Heart left ventricle (tissue), 16 donors: ENCODE measurements at regions not wholly inside any gene's neighbourhood (a gene's known extent, or its start where the extent isn't known, plus 50 kb on each side); places are given as distances from the start of the nearest gene placed in this dataset.

Experiments
- ATAC-seq, 4 donors: fragments of 200-7000 bp; cut with Tn5 transposase; one replicate each; pipeline ENCODE4 v1.9.1; 2020 to 2022; ENCODE audit warnings: moderate library complexity in 4 of 4, mild to moderate bottlenecking in 3 of 4, moderate number of reproducible peaks in 1 of 4
- DNase-seq, 5 donors: peaks; one replicate each; pipeline ENCODE4 v3.0.0-alpha.2; 2020
- H3K27ac ChIP-seq, 12 donors: fragments of 200-600 bp; sonication (generic) in 4 of 12; one replicate each; pipeline versions ENCODE4 v1.5.0 to v1.8.0; 2016 to 2022; ENCODE audit warnings: mild to moderate bottlenecking in 2 of 12
- H3K27me3 ChIP-seq, 9 donors: fragments of 200-600 bp; sonication (generic) in 2 of 9; one replicate each; pipeline versions ENCODE4 v1.5.1 to v1.8.0; 2016 to 2022; ENCODE audit warnings: mild to moderate bottlenecking in 3 of 9
- H3K36me3 ChIP-seq, 9 donors: fragments of 200-600 bp; sonication (generic) in 2 of 9; one replicate each; pipeline versions ENCODE4 v1.5.0 to v1.8.0; 2018 to 2022; ENCODE audit warnings: mild to moderate bottlenecking in 2 of 9
- H3K4me1 ChIP-seq, 12 donors: fragments of 200-600 bp; sonication (generic) in 4 of 12; one replicate each; pipeline versions ENCODE4 v1.5.0 to v1.8.0; 2016 to 2022; ENCODE audit warnings: mild to moderate bottlenecking in 3 of 12
- H3K4me3 ChIP-seq, 12 donors: fragments of 200-600 bp; sonication (generic) in 4 of 12; one replicate each; pipeline versions ENCODE4 v1.5.0 to v1.8.0; 2017 to 2022; ENCODE audit warnings: mild to moderate bottlenecking in 9 of 12, moderate library complexity in 4 of 12
- H3K9me3 ChIP-seq, 12 donors: fragments of 200-600 bp; sonication (generic) in 4 of 12; one replicate each; pipeline versions ENCODE4 v1.5.0 to v1.8.0; 2016 to 2022; ENCODE audit warnings: mild to moderate bottlenecking in 1 of 12
- CTCF ChIP-seq, 12 donors: fragments of 200-600 bp; sonication (generic) in 4 of 12; IDR thresholded peaks; one replicate each; pipeline versions ENCODE4 v1.5.0 to v1.8.0; 2018 to 2022; ENCODE audit warnings: antibody characterized with exemption in 12 of 12, mild to moderate bottlenecking in 5 of 12
- POLR2A ChIP-seq, 2 donors: fragments of 450-650 bp; IDR thresholded peaks; one replicate each; pipeline ENCODE4 v1.6.1; 2017; ENCODE audit warnings: antibody characterized with exemption in 2 of 2, mild to moderate bottlenecking in 2 of 2, moderate library complexity in 2 of 2
- WGBS, 4 donors: extraction: QIAGEN DNeasy Blood & Tissue Kit in 2 of 4; methylation state at CpG; one replicate each; pipeline versions ENCODE4 v1.1.5 to v1.1.7; 2013 to 2018; 5-methylcytosine and 5-hydroxymethylcytosine counted together
- intact Hi-C, 10 donors: fragments of 100-400 bp; cut with DNase I; formaldehyde crosslinking; loops; one replicate each; pipeline versions ENCODE4 v1.11.1 to v1.14.2; 2022
- donor health status: ischemic (EF 13 %, LVEDD 7.1; RV severe dilation, severe dysfunction).
- donor health status: healthy with polysubstance abuse.
- donor health status: DM: no; HTN: yes; CAD: no.
- donor health status: DM: no; HTN: no; CAD: no.
- donor health status: ischemic (EF 25% LVEDD 6.9; RV normal size, moderate dysfunction).
- donor health status: ischemic (EF 25% LVEDD 5.7; RV mildly dilated, moderate dysfunction).
- donor health status: healthy.
- donor health status: DM: yes; HTN: yes; CAD: no.
- donor health status: ischemic (EF 35%, LVEDD 5.7; RV mildly dilated, moderate dysfunction).
- donor health status: nonischemic (EF 11% LVEDD 7.7; RV severe dilation, severe dysfunction).
- donor health status: DM: yes; HTN: yes; CAD: no.
- donor health status: PGD.
- donor health status: ischemic (EF 29% LVEDD 5.4; RV normal size, mild dysfunction).
- donor health status: nonischemic (EF 23%, LVEDD 6.1; RV moderate dilation, normal function).

DNA sequence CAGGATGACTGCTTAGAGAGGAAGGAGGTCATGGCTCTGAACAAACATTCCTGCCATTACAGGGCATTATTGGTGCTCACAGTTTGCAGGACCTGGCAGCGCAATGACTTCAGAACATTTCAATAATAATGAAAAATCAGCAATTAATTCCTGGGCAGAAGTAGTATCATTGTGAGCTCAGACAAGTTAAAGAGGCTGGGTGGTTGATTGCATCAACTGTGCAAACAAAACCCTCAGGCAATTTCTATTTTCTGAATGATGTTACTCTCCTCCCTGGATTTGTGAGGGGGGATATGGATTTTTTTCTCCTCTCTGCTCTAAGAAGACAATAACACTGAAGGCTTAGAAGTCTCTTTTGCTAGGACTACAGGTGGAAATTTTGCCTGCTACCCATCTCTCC is 168.1 kb upstream of the TACR1 start:
- 37 to 94% (median 42%) methylated on average over 1 of the region's 1 CpG for WGBS, 4 donors

GRCh38 chr2:75361486-75361885 is 162.2 kb upstream of the TACR1 start:
- Histone ChIP-seq H3K4me3 (no peak overlapping the region), H3K27ac (no peak overlapping the region), H3K9me3 (peaks cover 0 to 8% (median 0%) of the 10 kb centered on the region in 12 donors), H3K4me1 (no peaks in the 10 kb centered on the region), H3K36me3 (no peaks in the 10 kb centered on the region), H3K27me3 (peaks cover 0 to under 1% (median 0%) of the 10 kb centered on the region in 9 donors)
- DNase-seq: no peak
- intact Hi-C loops: no loop called here
- TF ChIP-seq POLR2A (IDR thresholded peaks at IDR 0.05): no peak
- no peak for TF ChIP-seq CTCF (IDR thresholded peaks at IDR 0.05)
- ATAC-seq: no peak

More for the DNA sequence above, 168.1 kb upstream of the TACR1 start:
- ATAC-seq: no peak
- DNase-seq: no peak
- intact Hi-C loops: no loop called here
- H3K27me3 ChIP-seq: no peaks in the 10 kb centered on the region
- no peak overlapping the region for H3K4me3 ChIP-seq
- H3K27ac ChIP-seq: no peak overlapping the region
- no peaks in the 10 kb centered on the region for H3K4me1 ChIP-seq
- peaks cover 0 to 18% (median 7%) of the 10 kb centered on the region in 12 donors for H3K9me3 ChIP-seq
- no peak for TF ChIP-seq POLR2A (IDR thresholded peaks at IDR 0.05)
- no peaks in the 10 kb centered on the region for H3K36me3 ChIP-seq

DNA sequence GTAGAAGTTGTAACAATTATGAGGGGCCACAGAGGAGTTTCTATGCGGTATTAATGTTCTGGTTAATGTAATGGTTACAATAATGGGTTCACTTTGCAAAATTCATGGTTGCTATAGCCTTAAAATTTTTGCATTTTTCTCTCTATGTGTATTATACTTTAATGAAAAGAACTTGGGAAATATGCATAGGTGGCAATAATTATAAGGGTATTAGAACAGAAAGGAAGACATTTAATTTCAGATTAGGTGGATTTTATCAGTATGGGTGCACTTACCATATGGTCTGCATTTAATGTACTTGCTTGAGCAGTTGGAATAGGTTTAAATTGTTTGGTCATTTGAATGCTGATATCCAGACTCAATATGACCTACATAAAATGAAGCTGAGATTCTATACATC is 161.6 kb upstream of the TACR1 start:
- no peak overlapping the region for H3K4me3 ChIP-seq
- ATAC-seq (no peak), DNase-seq (no peak)
- TF ChIP-seq POLR2A (IDR thresholded peaks at IDR 0.05): no peak
- no peak for TF ChIP-seq CTCF (IDR thresholded peaks at IDR 0.05)
- H3K27me3 ChIP-seq: peaks cover 0 to 4% (median 0%) of the 10 kb centered on the region in 9 donors
- H3K4me1 ChIP-seq: no peaks in the 10 kb centered on the region
- no peaks in the 10 kb centered on the region for H3K36me3 ChIP-seq
- WGBS, 4 donors: 78 to 87% (median 81%) methylated on average over 1 of the region's 1 CpG
- H3K27ac ChIP-seq: no peak overlapping the region
- intact Hi-C loops: no loop called here
- peaks cover 0 to 6% (median 0%) of the 10 kb centered on the region in 12 donors for H3K9me3 ChIP-seq

DNA sequence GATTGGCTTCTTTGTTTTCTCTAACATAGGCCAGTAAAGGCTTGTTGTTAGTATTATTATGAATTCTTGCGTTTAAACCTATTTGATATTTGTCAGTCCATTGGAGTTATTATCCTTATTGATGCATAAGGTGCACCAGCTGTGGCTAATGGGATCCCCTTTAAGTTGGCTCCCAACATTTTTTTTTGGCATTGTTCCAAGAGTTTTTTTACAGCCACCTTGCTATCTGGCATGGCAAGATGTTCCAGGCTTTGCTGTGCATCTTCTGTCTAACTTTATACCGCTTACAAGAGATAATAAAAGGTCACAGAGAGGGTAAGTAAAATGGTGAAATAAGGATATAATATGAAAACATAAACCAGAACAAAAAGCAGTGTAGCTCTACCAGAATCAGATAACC is 157.5 kb upstream of the TACR1 start:
- TF ChIP-seq CTCF (IDR thresholded peaks at IDR 0.05) (no peak), POLR2A (IDR thresholded peaks at IDR 0.05) (no peak)
- Histone ChIP-seq H3K36me3 (no peaks in the 10 kb centered on the region), H3K27me3 (peaks cover 0 to 4% (median 0%) of the 10 kb centered on the region in 9 donors), H3K27ac (no peak overlapping the region), H3K4me3 (no peak overlapping the region), H3K9me3 (no peaks in the 10 kb centered on the region), H3K4me1 (no peaks in the 10 kb centered on the region)
- intact Hi-C loops: no loop called here
- DNase-seq (no peak), ATAC-seq (no peak)
- 30 to 71% (median 39%) methylated on average over 2 of the region's 2 CpGs for WGBS, 4 donors

DNA sequence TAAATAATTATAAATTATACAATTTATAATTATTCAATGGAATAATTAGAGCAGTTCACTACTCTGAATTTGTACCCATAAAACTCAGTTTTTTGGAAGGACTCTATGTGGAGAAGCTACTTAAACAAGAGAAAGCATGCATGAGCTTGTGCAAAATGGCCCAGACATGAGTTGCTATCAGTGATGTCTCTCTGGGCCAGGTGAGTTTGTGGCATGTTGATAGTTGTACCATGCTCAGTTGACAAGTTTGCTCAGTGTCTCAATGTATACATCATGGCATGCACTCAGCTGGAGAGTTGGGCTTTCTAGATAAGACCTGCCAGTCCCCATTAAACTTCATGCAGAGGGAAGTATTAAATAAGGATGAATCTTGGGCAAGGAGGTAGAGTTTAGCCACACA is 153.8 kb upstream of the TACR1 start:
- no peaks in the 10 kb centered on the region for H3K36me3 ChIP-seq
- intact Hi-C loops: no loop called here
- TF ChIP-seq CTCF (IDR thresholded peaks at IDR 0.05) (no peak), POLR2A (IDR thresholded peaks at IDR 0.05) (no peak)
- H3K27me3 ChIP-seq: peaks cover 0 to 4% (median 0%) of the 10 kb centered on the region in 9 donors
- H3K27ac ChIP-seq: no peak overlapping the region
- H3K4me3 ChIP-seq: no peak overlapping the region
- no peak for ATAC-seq
- no peaks in the 10 kb centered on the region for H3K4me1 ChIP-seq
- DNase-seq: no peak
- no peaks in the 10 kb centered on the region for H3K9me3 ChIP-seq
